ENCODE measurements at regions not wholly inside any gene's neighbourhood (a gene's known extent, or its start where the extent isn't known, plus 50 kb on each side); places are given as distances from the start of the nearest gene placed in this dataset.

GRCh38 chr10:128307820-128308219 lies 181.6 kb upstream of the MKI67 start:
- TF ChIP-seq ZBTB33 (IDR thresholded peaks at IDR 0.05; ENCODE audit: borderline replicate concordance, low read depth) (no peak), EZH2phosphoT487 (IDR thresholded peaks at IDR 0.05; ENCODE audit: borderline replicate concordance, low read depth) (no peak), MXI1 (IDR thresholded peaks at IDR 0.05; ENCODE audit: low read depth, low read length) (no peak), RAD21 (IDR thresholded peaks at IDR 0.05; ENCODE audit: low read length) (no peak), FOXM1 (IDR thresholded peaks at IDR 0.05; ENCODE audit: low read depth) (no peak), GATA2 (CRISPR knock-in tag; IDR thresholded peaks at IDR 0.05) (no peak), ELF1 (IDR thresholded peaks at IDR 0.05) (no peak)
